ENCODE measurements at regions not wholly inside any gene's neighbourhood (a gene's known extent, or its start where the extent isn't known, plus 50 kb on each side); places are given as distances from the start of the nearest gene placed in this dataset.
A peak's percentile ranks its signal among the peaks of the same experiment; 100 is the strongest.
"Not testable (repeated sequence)": the region's sequence is repeated elsewhere in the genome, so short reads cannot be mapped to it uniquely, and the experiment has no call there.

- Histone ChIP-seq H3K36me3 (ENCODE audit: insufficient read depth, low read length) (no peaks in the 10 kb centered on the region), H3K9me3 (ENCODE audit: insufficient read depth, low read depth, low read length) (no peaks in the 10 kb centered on the region), H3K9ac (ENCODE audit: low read depth, low read length) (no peak overlapping the region), H3K4me1 (ENCODE audit: insufficient read depth, low read length) (0 out of 2 replicates have a peak, but pooled peaks cover 8% of the 10 kb centered on the region), H3K27ac (ENCODE audit: low read depth, low read length) (no peak overlapping the region), H3K4me3 (ENCODE audit: low read length) (no peak overlapping the region), H3K27me3 (ENCODE audit: insufficient read depth, low read length) (no peaks in the 10 kb centered on the region)
- WGBS: 100% methylated on average over 1 of the region's 1 CpG
Observed at GRCh38 chrX:140165849-140166248, 200.5 kb upstream of the CXorf66 start.

GRCh38 chrX:140164391-140164790 is 199.1 kb upstream of the CXorf66 start:
- Histone ChIP-seq H3K9ac (ENCODE audit: low read depth, low read length) (no peak overlapping the region), H3K9me3 (ENCODE audit: insufficient read depth, low read depth, low read length) (no peaks in the 10 kb centered on the region), H3K36me3 (ENCODE audit: insufficient read depth, low read length) (no peaks in the 10 kb centered on the region), H3K4me1 (ENCODE audit: insufficient read depth, low read length) (0 out of 2 replicates have a peak, but pooled peaks cover 8% of the 10 kb centered on the region), H3K27ac (ENCODE audit: low read depth, low read length) (no peak overlapping the region), H3K4me3 (ENCODE audit: low read length) (no peak overlapping the region), H3K27me3 (ENCODE audit: insufficient read depth, low read length) (no peaks in the 10 kb centered on the region)
- WGBS: 85% methylated on average over 5 of the region's 5 CpGs

GRCh38 chrX:140163371-140164159 is 198.2 kb upstream of the CXorf66 start:
- 92% methylated on average over 3 of the region's 3 CpGs for WGBS
- no peak overlapping the region for H3K27ac ChIP-seq (ENCODE audit: low read depth, low read length)

GRCh38 chrX:140157611-140158010 is 192.3 kb upstream of the CXorf66 start:
- Histone ChIP-seq H3K4me1 (ENCODE audit: insufficient read depth, low read length) (no peaks in the 10 kb centered on the region; the same call in 1 of the 2 replicates), H3K27me3 (ENCODE audit: insufficient read depth, low read length) (no peaks in the 10 kb centered on the region), H3K4me3 (ENCODE audit: low read length) (no peak overlapping the region), H3K9ac (ENCODE audit: low read depth, low read length) (no peak overlapping the region), H3K27ac (ENCODE audit: low read depth, low read length) (no peak overlapping the region), H3K9me3 (ENCODE audit: insufficient read depth, low read depth, low read length) (no peaks in the 10 kb centered on the region), H3K36me3 (ENCODE audit: insufficient read depth, low read length) (no peaks in the 10 kb centered on the region)
- WGBS: 87% methylated on average over 3 of the region's 4 CpGs

More at GRCh38 chrX:140163371-140164159, 198.2 kb upstream of the CXorf66 start:
- Histone ChIP-seq H3K9me3 (ENCODE audit: insufficient read depth, low read depth, low read length) (no peaks in the 10 kb centered on the region), H3K9ac (ENCODE audit: low read depth, low read length) (no peak overlapping the region), H3K27me3 (ENCODE audit: insufficient read depth, low read length) (no peaks in the 10 kb centered on the region), H3K36me3 (ENCODE audit: insufficient read depth, low read length) (no peaks in the 10 kb centered on the region), H3K4me3 (ENCODE audit: low read length) (no peak overlapping the region), H3K4me1 (ENCODE audit: insufficient read depth, low read length) (0 out of 2 replicates have a peak, but pooled peaks cover 8% of the 10 kb centered on the region)

GRCh38 chrX:140157143-140157542 is 191.8 kb upstream of the CXorf66 start:
- Histone ChIP-seq H3K4me3 (ENCODE audit: low read length) (no peak overlapping the region), H3K9me3 (ENCODE audit: insufficient read depth, low read depth, low read length) (no peaks in the 10 kb centered on the region), H3K36me3 (ENCODE audit: insufficient read depth, low read length) (no peaks in the 10 kb centered on the region), H3K4me1 (ENCODE audit: insufficient read depth, low read length) (no peaks in the 10 kb centered on the region; the same call in 1 of the 2 replicates), H3K27ac (ENCODE audit: low read depth, low read length) (no peak overlapping the region), H3K27me3 (ENCODE audit: insufficient read depth, low read length) (no peaks in the 10 kb centered on the region), H3K9ac (ENCODE audit: low read depth, low read length) (no peak overlapping the region)
- WGBS: 74% methylated on average over 2 of the region's 2 CpGs

- H3K36me3 ChIP-seq (ENCODE audit: insufficient read depth, low read length): no peaks in the 10 kb centered on the region
- H3K9ac ChIP-seq (ENCODE audit: low read depth, low read length): no peak overlapping the region
- H3K27me3 ChIP-seq (ENCODE audit: insufficient read depth, low read length): no peaks in the 10 kb centered on the region
- no peak overlapping the region for H3K4me3 ChIP-seq (ENCODE audit: low read length)
- H3K4me1 ChIP-seq (ENCODE audit: insufficient read depth, low read length): no peaks in the 10 kb centered on the region
- no peak overlapping the region for H3K27ac ChIP-seq (ENCODE audit: low read depth, low read length)
- H3K9me3 ChIP-seq (ENCODE audit: insufficient read depth, low read depth, low read length): no peaks in the 10 kb centered on the region
- WGBS: 92% methylated on average over 3 of the region's 4 CpGs
Observed at GRCh38 chrX:140151316-140151715, 186.0 kb upstream of the CXorf66 start.

- Histone ChIP-seq H3K27me3 (ENCODE audit: insufficient read depth, low read length) (no peaks in the 10 kb centered on the region), H3K9me3 (ENCODE audit: insufficient read depth, low read depth, low read length) (no peaks in the 10 kb centered on the region), H3K36me3 (ENCODE audit: insufficient read depth, low read length) (no peaks in the 10 kb centered on the region), H3K4me3 (ENCODE audit: low read length) (no peak overlapping the region), H3K27ac (ENCODE audit: low read depth, low read length) (no peak overlapping the region), H3K9ac (ENCODE audit: low read depth, low read length) (no peak overlapping the region), H3K4me1 (ENCODE audit: insufficient read depth, low read length) (no peaks in the 10 kb centered on the region)
Observed at GRCh38 chrX:140149761-140150160, 184.4 kb upstream of the CXorf66 start.

- Histone ChIP-seq H3K9ac (ENCODE audit: low read depth, low read length) (no peak overlapping the region), H3K9me3 (ENCODE audit: insufficient read depth, low read depth, low read length) (no peaks in the 10 kb centered on the region), H3K36me3 (ENCODE audit: insufficient read depth, low read length) (no peaks in the 10 kb centered on the region), H3K4me3 (ENCODE audit: low read length) (no peak overlapping the region), H3K27ac (ENCODE audit: low read depth, low read length) (no peak overlapping the region), H3K4me1 (ENCODE audit: insufficient read depth, low read length) (no peaks in the 10 kb centered on the region), H3K27me3 (ENCODE audit: insufficient read depth, low read length) (no peaks in the 10 kb centered on the region)
- WGBS: 12% methylated on average over 4 of the region's 5 CpGs
Observed at GRCh38 chrX:140141444-140142029, 176.2 kb upstream of the CXorf66 start.

- 94% methylated on average over 8 of the region's 9 CpGs for WGBS
- not testable (repeated sequence) for H3K27me3 ChIP-seq (ENCODE audit: insufficient read depth, low read length); H3K9ac ChIP-seq (ENCODE audit: low read depth, low read length); H3K27ac ChIP-seq (ENCODE audit: low read depth, low read length); H3K9me3 ChIP-seq (ENCODE audit: insufficient read depth, low read depth, low read length); H3K36me3 ChIP-seq (ENCODE audit: insufficient read depth, low read length); H3K4me1 ChIP-seq (ENCODE audit: insufficient read depth, low read length); H3K4me3 ChIP-seq (ENCODE audit: low read length)
Observed at GRCh38 chrX:140138492-140138891, 173.2 kb upstream of the CXorf66 start.

- not testable (repeated sequence) for H3K27ac ChIP-seq (ENCODE audit: low read depth, low read length); H3K9me3 ChIP-seq (ENCODE audit: insufficient read depth, low read depth, low read length); H3K4me3 ChIP-seq (ENCODE audit: low read length); H3K27me3 ChIP-seq (ENCODE audit: insufficient read depth, low read length); H3K4me1 ChIP-seq (ENCODE audit: insufficient read depth, low read length); H3K36me3 ChIP-seq (ENCODE audit: insufficient read depth, low read length); H3K9ac ChIP-seq (ENCODE audit: low read depth, low read length)
- 100% methylated on average over 1 of the region's 3 CpGs for WGBS
Observed at GRCh38 chrX:140138065-140138464, 172.7 kb upstream of the CXorf66 start.

- Histone ChIP-seq H3K27ac (ENCODE audit: low read depth, low read length) (peak overlapping the region; percentile 90), H3K36me3 (ENCODE audit: insufficient read depth, low read length) (no peaks in the 10 kb centered on the region), H3K9me3 (ENCODE audit: insufficient read depth, low read depth, low read length) (no peaks in the 10 kb centered on the region), H3K9ac (ENCODE audit: low read depth, low read length) (no peak overlapping the region), H3K4me3 (ENCODE audit: low read length) (no peak overlapping the region), H3K4me1 (ENCODE audit: insufficient read depth, low read length) (peaks cover 5% of the 10 kb centered on the region; the same call in 1 of the 2 replicates), H3K27me3 (ENCODE audit: insufficient read depth, low read length) (no peaks in the 10 kb centered on the region)
- WGBS: 39% methylated on average over 1 of the region's 2 CpGs
Observed at GRCh38 chrX:140132937-140133336, 167.6 kb upstream of the CXorf66 start.
